ENCODE measurements at regions not wholly inside any gene's neighbourhood (a gene's known extent, or its start where the extent isn't known, plus 50 kb on each side); places are given as distances from the start of the nearest gene placed in this dataset.
A peak's percentile ranks its signal among the peaks of the same experiment; 100 is the strongest.

DNA sequence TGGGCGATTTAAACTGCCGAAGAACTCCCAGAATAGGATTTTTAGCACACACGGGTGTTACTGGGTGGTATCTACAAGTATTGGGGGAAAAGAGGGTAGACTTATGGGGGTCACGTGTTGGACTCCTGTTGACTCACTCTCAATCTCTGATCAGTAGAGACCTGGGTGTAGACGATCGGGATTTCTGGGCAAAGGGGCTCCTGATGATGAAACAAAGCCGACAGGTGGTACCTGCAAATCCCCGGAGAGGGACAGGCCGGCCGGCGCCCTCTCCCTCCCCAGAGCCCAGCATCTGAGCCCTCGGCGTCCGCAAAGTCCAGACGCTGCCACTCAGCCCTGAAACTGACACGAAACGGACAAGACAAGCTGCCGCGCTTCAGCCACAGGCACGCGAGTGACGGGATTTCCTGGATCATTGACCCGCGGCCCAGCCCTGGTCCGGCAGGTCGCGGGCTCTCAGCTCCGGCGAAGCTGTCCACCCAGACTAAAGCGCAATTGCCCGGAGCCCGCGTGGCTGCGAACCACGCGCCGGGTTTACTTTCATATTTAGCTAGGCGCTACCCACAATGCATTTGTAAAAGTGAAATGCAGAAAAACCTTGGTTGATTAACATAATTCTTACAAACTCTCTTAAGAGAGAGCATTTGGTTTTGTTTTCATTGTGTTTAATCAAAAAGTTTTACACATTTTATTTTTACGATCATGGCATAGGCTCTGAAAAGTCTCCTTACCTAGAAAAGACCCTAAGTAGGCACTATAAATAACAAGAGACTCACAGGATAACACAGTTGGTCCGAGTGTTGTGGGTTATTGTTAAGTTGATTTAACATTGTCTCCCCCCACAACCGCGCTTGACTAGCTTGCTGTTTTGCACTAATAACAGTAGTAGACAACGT lies 56.9 kb upstream of the EZH2 start (continued):
- TF ChIP-seq JUND (IDR thresholded peaks at IDR 0.05; ENCODE audit: low read depth, low read length) (no peak), NFYB (IDR thresholded peaks at IDR 0.05; ENCODE audit: insufficient read depth, low read depth, low read length) (no peak), RELA (IDR thresholded peaks at IDR 0.05; ENCODE audit: borderline replicate concordance, partially characterized antibody) (peak; percentile 37), ESRRA (IDR thresholded peaks at IDR 0.05; ENCODE audit: low read length) (0 out of 2 replicates have a peak, but pooled peaks have one; percentile 38), YBX1 (IDR thresholded peaks at IDR 0.05) (no peak), RAD51 (IDR thresholded peaks at IDR 0.05) (peak; percentile 85), KLF5 (IDR thresholded peaks at IDR 0.05; ENCODE audit: partially characterized antibody) (no peak), TAF1 (IDR thresholded peaks at IDR 0.05; ENCODE audit: borderline replicate concordance, low read depth, low read length) (peak; percentile 74; the same call in 1 of the 2 replicates), EZH2 (IDR thresholded peaks at IDR 0.05; ENCODE audit: borderline replicate concordance, control insufficient read depth, low read depth, low read length) (no peak), POLR2A (IDR thresholded peaks at IDR 0.05; ENCODE audit: low read depth, low read length) (peak; percentile 83), SMAD1 (IDR thresholded peaks at IDR 0.05; ENCODE audit: low read depth, partially characterized antibody) (no peak), SMC3 (IDR thresholded peaks at IDR 0.05; ENCODE audit: borderline replicate concordance, low read length) (no peak), E4F1 (IDR thresholded peaks at IDR 0.05; ENCODE audit: borderline replicate concordance, partially characterized antibody) (no peak), POLR2AphosphoS5 (IDR thresholded peaks at IDR 0.05; ENCODE audit: low read length) (peak; percentile 58; the same call in 1 of the 2 replicates)
- TF ChIP-seq, protein P1, sequence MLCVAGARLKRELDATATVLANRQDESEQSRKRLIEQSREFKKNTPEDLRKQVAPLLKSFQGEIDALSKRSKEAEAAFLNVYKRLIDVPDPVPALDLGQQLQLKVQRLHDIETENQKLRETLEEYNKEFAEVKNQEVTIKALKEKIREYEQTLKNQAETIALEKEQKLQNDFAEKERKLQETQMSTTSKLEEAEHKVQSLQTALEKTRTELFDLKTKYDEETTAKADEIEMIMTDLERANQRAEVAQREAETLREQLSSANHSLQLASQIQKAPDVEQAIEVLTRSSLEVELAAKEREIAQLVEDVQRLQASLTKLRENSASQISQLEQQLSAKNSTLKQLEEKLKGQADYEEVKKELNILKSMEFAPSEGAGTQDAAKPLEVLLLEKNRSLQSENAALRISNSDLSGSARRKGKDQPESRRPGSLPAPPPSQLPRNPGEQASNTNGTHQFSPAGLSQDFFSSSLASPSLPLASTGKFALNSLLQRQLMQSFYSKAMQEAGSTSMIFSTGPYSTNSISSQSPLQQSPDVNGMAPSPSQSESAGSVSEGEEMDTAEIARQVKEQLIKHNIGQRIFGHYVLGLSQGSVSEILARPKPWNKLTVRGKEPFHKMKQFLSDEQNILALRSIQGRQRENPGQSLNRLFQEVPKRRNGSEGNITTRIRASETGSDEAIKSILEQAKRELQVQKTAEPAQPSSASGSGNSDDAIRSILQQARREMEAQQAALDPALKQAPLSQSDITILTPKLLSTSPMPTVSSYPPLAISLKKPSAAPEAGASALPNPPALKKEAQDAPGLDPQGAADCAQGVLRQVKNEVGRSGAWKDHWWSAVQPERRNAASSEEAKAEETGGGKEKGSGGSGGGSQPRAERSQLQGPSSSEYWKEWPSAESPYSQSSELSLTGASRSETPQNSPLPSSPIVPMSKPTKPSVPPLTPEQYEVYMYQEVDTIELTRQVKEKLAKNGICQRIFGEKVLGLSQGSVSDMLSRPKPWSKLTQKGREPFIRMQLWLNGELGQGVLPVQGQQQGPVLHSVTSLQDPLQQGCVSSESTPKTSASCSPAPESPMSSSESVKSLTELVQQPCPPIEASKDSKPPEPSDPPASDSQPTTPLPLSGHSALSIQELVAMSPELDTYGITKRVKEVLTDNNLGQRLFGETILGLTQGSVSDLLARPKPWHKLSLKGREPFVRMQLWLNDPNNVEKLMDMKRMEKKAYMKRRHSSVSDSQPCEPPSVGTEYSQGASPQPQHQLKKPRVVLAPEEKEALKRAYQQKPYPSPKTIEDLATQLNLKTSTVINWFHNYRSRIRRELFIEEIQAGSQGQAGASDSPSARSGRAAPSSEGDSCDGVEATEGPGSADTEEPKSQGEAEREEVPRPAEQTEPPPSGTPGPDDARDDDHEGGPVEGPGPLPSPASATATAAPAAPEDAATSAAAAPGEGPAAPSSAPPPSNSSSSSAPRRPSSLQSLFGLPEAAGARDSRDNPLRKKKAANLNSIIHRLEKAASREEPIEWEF (IDR thresholded peaks at IDR 0.05; ENCODE audit: insufficient replicate concordance, low read depth, low read length) = no peak
- TF ChIP-seq, protein P2, sequence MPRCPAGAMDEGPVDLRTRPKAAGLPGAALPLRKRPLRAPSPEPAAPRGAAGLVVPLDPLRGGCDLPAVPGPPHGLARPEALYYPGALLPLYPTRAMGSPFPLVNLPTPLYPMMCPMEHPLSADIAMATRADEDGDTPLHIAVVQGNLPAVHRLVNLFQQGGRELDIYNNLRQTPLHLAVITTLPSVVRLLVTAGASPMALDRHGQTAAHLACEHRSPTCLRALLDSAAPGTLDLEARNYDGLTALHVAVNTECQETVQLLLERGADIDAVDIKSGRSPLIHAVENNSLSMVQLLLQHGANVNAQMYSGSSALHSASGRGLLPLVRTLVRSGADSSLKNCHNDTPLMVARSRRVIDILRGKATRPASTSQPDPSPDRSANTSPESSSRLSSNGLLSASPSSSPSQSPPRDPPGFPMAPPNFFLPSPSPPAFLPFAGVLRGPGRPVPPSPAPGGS (IDR thresholded peaks at IDR 0.05; ENCODE audit: borderline replicate concordance, insufficient read depth, low read depth, low read length, poor library complexity, severe bottlenecking) = no peak
- TF ChIP-seq, protein P3, sequence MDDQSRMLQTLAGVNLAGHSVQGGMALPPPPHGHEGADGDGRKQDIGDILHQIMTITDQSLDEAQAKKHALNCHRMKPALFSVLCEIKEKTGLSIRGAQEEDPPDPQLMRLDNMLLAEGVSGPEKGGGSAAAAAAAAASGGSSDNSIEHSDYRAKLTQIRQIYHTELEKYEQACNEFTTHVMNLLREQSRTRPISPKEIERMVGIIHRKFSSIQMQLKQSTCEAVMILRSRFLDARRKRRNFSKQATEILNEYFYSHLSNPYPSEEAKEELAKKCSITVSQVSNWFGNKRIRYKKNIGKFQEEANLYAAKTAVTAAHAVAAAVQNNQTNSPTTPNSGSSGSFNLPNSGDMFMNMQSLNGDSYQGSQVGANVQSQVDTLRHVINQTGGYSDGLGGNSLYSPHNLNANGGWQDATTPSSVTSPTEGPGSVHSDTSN (IDR thresholded peaks at IDR 0.05; ENCODE audit: insufficient replicate concordance, low read depth, low read length) = no peak

Data from GM12878 (cell line).